H1 (cell line): ENCODE measurements at regions not wholly inside any gene's neighbourhood (a gene's known extent, or its start where the extent isn't known, plus 50 kb on each side); places are given as distances from the start of the nearest gene placed in this dataset.

ENCODE experiments used
- BCL11A ChIP-seq, 2 experiments: IDR thresholded peaks; one replicate each; pipeline ENCODE4 v1.6.1; 2011; ENCODE audit warnings: low read depth in 2 of 2, low read length in 2 of 2, mild to moderate bottlenecking in 2 of 2
- BRCA1 ChIP-seq: IDR thresholded peaks from 2 replicates; pipeline ENCODE4 v1.6.1; 2012; ENCODE audit warnings: low read depth, low read length, improper control_type of control experiment
- CEBPB ChIP-seq: IDR thresholded peaks from 2 replicates; pipeline ENCODE4 v1.6.1; 2012; ENCODE audit warnings: low read depth, low read length
- EGR1 ChIP-seq: IDR thresholded peaks from 2 replicates; pipeline ENCODE4 v1.6.1; 2011; ENCODE audit warnings: low read depth, low read length, borderline replicate concordance
- EZH2 ChIP-seq: fragments of 200-600 bp; sonication (generic); IDR thresholded peaks from 2 replicates; pipeline ENCODE4 v1.7.1; 2012; ENCODE audit warnings: low read depth, mild to moderate bottlenecking, moderate library complexity, low read length, inconsistent platforms; ENCODE audit not compliant: severe bottlenecking
- KDM1A ChIP-seq: fragments of 200-600, 300-600 bp; sonication (generic); IDR thresholded peaks from 2 replicates; pipeline ENCODE4 v1.7.1; 2016; ENCODE audit warnings: mild to moderate bottlenecking, low read length, borderline replicate concordance
- NRF1 ChIP-seq: IDR thresholded peaks from 2 replicates; pipeline ENCODE4 v1.6.1; 2011; ENCODE audit warnings: mild to moderate bottlenecking, low read depth, low read length, improper control_type of control experiment
- RAD21 ChIP-seq, 2 experiments: IDR thresholded peaks in 1 of 2; conservative IDR thresholded peaks in 1 of 2; 2 replicates each; pipeline ENCODE4 v1.6.1; 2011; ENCODE audit warnings: low read depth in 2 of 2, low read length in 2 of 2, improper control_type of control experiment in 1 of 2, inconsistent platforms in 1 of 2, mild to moderate bottlenecking in 1 of 2, moderate library complexity in 1 of 2
- SRF ChIP-seq: IDR thresholded peaks from 2 replicates; pipeline ENCODE4 v1.6.1; 2011; ENCODE audit warnings: mild to moderate bottlenecking, low read depth, low read length, moderate library complexity
- TAF1 ChIP-seq: IDR thresholded peaks from 2 replicates; pipeline ENCODE4 v1.6.1; 2011; ENCODE audit warnings: mild to moderate bottlenecking, low read depth, low read length
- ZNF274 ChIP-seq: IDR thresholded peaks from 2 replicates; pipeline ENCODE4 v1.7.0; 2012; ENCODE audit warnings: low read length, borderline replicate concordance; ENCODE audit errors: extremely low read depth
- TF ChIP-seq, protein P1 (sequence below), 3 experiments: IDR thresholded peaks; 1 replicate in 2 of 3; 2 replicates in 1 of 3; pipeline versions ENCODE4 v1.5.1 to v1.6.1; 2011; ENCODE audit warnings: low read length in 3 of 3, mild to moderate bottlenecking in 3 of 3, inconsistent platforms in 2 of 3, low read depth in 1 of 3, moderate library complexity in 1 of 3; ENCODE audit not compliant: insufficient read depth in 1 of 3; ENCODE audit errors: control extremely low read depth in 1 of 3
- TF ChIP-seq, protein P2 (sequence below): IDR thresholded peaks from 2 replicates; pipeline ENCODE4 v1.6.1; 2012; ENCODE audit warnings: inconsistent platforms
- TF ChIP-seq, protein P3 (sequence below): IDR thresholded peaks from 2 replicates; pipeline ENCODE4 v1.6.1; 2011; ENCODE audit warnings: low read length, improper control_type of control experiment

DNA sequence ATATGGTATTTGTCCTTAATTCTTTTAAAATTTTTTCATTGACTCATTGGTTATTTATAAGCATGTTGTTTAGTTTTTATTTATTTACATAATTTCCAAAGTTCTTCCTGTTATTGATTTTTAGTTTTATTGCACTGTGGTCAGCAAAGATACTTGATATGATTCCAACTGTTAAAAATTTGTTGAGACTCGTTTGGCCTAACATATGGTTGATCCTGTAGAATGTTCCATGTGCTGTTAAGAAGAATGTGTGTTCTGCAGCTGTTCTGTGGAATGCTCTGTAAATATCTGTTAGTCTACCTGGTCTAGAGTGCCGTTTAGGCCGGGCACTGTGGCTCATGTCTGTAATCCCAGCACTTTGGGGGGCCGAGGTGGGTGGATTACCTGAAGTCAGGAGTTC is 197.7 kb downstream of the CD109 start:
- TF ChIP-seq EZH2 (no peak), ZNF274 (no peak), CEBPB (no peak), RAD21 (IDR thresholded peaks at IDR 0.05 in 1 of 2, conservative IDR thresholded peaks at IDR 0.05 in 1 of 2; ENCODE audit: low read depth in 2 of 2, low read length in 2 of 2) (no peak), BRCA1 (no peak), BCL11A (IDR thresholded peaks at IDR 0.05; ENCODE audit: low read depth in 2 of 2, low read length in 2 of 2) (no peak), SRF (no peak), NRF1 (no peak), EGR1 (no peak), KDM1A (no peak), TAF1 (no peak)
- TF ChIP-seq, protein P1, sequence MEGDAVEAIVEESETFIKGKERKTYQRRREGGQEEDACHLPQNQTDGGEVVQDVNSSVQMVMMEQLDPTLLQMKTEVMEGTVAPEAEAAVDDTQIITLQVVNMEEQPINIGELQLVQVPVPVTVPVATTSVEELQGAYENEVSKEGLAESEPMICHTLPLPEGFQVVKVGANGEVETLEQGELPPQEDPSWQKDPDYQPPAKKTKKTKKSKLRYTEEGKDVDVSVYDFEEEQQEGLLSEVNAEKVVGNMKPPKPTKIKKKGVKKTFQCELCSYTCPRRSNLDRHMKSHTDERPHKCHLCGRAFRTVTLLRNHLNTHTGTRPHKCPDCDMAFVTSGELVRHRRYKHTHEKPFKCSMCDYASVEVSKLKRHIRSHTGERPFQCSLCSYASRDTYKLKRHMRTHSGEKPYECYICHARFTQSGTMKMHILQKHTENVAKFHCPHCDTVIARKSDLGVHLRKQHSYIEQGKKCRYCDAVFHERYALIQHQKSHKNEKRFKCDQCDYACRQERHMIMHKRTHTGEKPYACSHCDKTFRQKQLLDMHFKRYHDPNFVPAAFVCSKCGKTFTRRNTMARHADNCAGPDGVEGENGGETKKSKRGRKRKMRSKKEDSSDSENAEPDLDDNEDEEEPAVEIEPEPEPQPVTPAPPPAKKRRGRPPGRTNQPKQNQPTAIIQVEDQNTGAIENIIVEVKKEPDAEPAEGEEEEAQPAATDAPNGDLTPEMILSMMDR (IDR thresholded peaks at IDR 0.05; ENCODE audit: control extremely low read depth in 1 of 3, insufficient read depth in 1 of 3, low read depth in 1 of 3, low read length in 3 of 3): no peak
- TF ChIP-seq, protein P2, sequence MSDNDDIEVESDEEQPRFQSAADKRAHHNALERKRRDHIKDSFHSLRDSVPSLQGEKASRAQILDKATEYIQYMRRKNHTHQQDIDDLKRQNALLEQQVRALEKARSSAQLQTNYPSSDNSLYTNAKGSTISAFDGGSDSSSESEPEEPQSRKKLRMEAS: no peak
- TF ChIP-seq, protein P3, sequence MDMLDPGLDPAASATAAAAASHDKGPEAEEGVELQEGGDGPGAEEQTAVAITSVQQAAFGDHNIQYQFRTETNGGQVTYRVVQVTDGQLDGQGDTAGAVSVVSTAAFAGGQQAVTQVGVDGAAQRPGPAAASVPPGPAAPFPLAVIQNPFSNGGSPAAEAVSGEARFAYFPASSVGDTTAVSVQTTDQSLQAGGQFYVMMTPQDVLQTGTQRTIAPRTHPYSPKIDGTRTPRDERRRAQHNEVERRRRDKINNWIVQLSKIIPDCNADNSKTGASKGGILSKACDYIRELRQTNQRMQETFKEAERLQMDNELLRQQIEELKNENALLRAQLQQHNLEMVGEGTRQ: no peak
